Amygdala (tissue), 56 donors: ENCODE measurements at regions not wholly inside any gene's neighbourhood (a gene's known extent, or its start where the extent isn't known, plus 50 kb on each side); places are given as distances from the start of the nearest gene placed in this dataset.

Source experiments
- DNase-seq, 56 donors: peaks; one replicate each; lab custom pipeline; 2025; lab: John Stamatoyannopoulos, UW

GRCh38 chr5:130743092-130743491, 422.0 kb downstream of the HINT1 start:
- DNase-seq, result no peak

DNA sequence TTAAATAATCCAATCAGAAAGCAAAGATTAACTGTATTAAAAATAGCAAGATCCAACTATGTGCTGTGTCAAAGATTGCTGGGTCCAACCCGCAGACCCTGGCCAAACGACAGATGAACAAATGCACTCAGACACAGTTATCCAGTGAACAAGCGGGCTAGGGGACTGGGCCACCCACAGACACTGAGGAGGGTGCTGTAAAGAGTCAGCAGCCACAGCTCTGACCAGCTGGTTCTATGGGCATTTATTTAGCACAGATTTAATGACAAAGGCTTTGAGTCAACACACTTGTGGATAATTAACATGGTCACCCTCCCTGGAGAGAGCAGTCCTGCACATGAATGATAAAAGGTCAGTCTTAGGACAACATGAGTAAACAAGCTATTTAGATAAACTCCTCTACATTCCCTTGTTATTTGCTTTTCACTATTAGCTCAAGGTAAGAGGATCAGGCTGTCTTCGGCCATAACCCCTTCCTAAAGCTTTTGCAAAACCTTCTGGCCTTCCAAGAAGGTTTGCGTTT, 424.9 kb downstream of the HINT1 start:
- DNase-seq, result no peak

GRCh38 chr5:130731839-130732238, 433.2 kb downstream of the HINT1 start:
- DNase-seq, result no peak

DNA sequence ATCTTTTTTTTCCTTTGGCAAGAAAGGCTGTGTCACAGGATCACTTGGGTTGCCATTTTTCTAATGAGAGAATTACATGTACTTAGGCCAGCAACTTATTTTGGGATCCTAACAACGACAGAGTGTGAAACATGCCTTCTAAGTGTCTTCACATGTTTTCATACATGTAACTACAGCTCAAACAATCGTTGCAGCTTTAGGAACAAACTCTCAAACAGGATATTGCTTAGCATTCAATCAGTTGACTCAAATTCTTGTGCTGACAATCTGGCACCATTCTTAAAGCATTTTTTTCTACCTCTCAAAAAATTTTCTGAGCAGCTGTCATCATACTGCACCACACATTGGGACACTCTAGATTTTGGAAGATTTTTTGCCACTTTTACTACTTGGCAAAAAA, 435.5 kb downstream of the HINT1 start:
- DNase-seq, result no peak

- DNase-seq, result no peak
Measured at GRCh38 chr5:130727830-130728229, 437.2 kb downstream of the HINT1 start.

DNA sequence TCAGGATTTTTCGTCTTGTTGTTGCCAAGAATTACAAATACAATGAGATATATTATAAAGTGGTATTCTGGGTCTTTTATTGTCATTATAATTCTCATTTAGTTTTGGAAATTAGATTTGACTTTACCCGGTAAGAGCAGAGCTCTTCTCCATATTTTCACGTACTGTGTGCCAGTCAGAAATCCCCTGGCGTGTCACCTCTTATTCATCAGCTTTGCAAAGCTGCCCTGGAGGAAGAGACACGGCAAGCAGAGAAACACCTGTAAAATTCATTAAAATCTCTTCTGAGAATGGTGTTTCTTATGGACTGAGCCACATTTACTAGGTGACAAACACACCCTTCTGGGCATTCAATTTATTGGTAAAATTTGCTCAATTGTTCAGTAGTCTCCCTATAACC, 440.4 kb downstream of the HINT1 start:
- DNase-seq, result no peak

GRCh38 chr5:130720355-130720754, 444.7 kb downstream of the HINT1 start:
- no peak for DNase-seq

GRCh38 chr5:130715541-130715940, 449.5 kb downstream of the HINT1 start:
- DNase-seq, result no peak

DNA sequence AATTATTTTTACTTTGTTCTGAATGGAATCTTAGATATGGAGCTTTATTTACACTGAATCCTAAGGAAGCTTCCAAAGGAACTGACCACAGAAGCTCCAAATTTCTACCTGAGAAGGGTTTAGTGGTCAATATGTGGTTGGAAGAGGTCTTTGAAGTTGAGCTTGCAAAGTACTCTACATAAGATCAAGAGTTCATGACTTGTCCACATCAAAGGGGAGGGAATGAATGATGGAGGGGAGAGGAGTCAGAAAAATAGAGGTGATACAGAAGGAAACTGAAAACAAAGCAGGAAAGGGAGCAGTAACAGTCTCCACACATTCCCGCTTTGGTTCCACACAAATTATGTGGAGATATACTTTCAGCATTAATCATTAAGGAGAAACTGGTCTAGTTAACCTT, 450.9 kb downstream of the HINT1 start:
- no peak for DNase-seq

GRCh38 chr5:130712324-130712723, 452.7 kb downstream of the HINT1 start:
- no peak for DNase-seq

DNA sequence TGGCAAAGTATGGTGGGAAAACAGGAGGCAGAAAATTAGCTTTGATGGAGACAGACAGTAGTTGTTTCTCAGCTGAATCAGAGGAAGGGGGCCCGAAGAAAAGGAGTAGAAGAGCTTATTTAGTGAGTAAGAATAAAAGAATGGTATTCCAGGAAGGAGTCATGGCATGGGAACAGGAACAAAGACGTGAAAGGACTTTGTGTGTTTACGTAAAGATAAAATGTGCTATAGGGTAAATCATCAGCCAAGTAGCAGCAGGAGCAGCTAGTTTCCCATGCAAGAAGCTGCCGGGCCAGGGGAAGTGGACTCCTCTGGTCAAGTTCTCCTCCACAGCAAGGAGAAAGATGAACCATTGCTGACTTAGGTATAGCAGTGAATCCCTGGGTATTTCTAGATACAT, 454.5 kb downstream of the HINT1 start:
- DNase-seq, result no peak

- no peak for DNase-seq
Measured at GRCh38 chr5:130708754-130709153, 456.3 kb downstream of the HINT1 start.

- no peak for DNase-seq
Measured at GRCh38 chr5:130706696-130707095, 458.4 kb downstream of the HINT1 start.

- DNase-seq, result no peak
Measured at GRCh38 chr5:130705368-130705767, 459.7 kb downstream of the HINT1 start.

DNA sequence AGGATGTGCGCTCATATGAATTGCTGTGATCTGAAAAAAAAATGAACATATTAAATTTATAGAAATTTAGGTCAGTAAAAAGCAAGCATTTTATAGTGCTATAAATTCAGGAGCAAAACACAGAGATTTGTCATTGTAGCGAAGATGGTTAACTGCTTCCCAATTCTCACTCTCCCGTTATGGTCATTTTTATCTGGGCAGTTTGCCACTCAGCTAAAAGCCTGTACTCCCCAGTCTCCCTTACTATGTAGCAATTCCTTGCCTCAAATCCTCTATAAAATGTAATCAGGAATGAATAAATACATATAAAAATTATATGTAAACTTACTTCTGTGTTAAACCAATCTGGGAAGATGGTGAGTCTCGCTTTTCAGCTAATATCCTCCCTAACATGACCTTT, 471.5 kb downstream of the HINT1 start:
- DNase-seq, result no peak

- DNase-seq, result no peak
Measured at GRCh38 chr5:130692770-130693169, 472.3 kb downstream of the HINT1 start.

GRCh38 chr5:130689831-130690230, 475.2 kb downstream of the HINT1 start:
- no peak for DNase-seq

- DNase-seq, result no peak
Measured at GRCh38 chr5:130687085-130687733, 477.8 kb downstream of the HINT1 start.

- DNase-seq, result no peak
Measured at GRCh38 chr5:130678637-130679036, 486.4 kb downstream of the HINT1 start.

- no peak for DNase-seq
Measured at GRCh38 chr5:130666462-130666861, 498.6 kb downstream of the HINT1 start.

GRCh38 chr5:130652176-130652575, 512.9 kb downstream of the HINT1 start:
- DNase-seq, result no peak

GRCh38 chr5:130651440-130651839, 513.6 kb downstream of the HINT1 start:
- DNase-seq, result no peak

DNA sequence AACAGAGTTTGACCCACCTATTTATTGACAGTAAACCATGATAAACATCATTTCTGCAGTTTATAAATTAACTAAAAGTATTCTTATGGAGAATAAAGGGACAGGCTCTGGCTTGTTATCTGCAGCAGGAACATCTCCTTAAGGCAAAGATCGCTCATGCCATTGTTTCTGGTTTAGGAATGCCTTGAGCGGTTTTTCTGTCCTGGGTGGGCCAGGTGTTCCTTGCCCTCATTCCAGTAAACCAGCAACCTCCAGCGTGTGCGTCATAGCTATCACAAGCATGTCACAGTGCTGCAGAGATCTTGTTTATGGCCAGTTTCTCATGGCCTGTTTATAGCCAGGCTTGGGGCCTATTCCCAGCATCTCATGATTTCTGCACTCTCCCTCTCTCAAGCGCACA, 521.7 kb downstream of the HINT1 start:
- DNase-seq, result no peak
